Thyroid gland (tissue), 4 donors: ENCODE measurements at regions not wholly inside any gene's neighbourhood (a gene's known extent, or its start where the extent isn't known, plus 50 kb on each side); places are given as distances from the start of the nearest gene placed in this dataset.

Experiments used
- DNase-seq, 2 donors: peaks; one replicate each; pipeline ENCODE4 v3.0.0-alpha.2; 2019
- H3K27ac ChIP-seq, 3 donors: fragments of 200-600 bp; sonication (generic); 1 replicate in 2 of 3; 2 replicates in 1 of 3; pipeline ENCODE4 v1.5.1; 2016 to 2019; ENCODE audit warnings: mild to moderate bottlenecking in 1 of 3, moderate library complexity in 1 of 3
- H3K27me3 ChIP-seq: fragments of 200-600 bp; sonication (generic); one replicate; pipeline ENCODE4 v1.5.1; 2019
- H3K36me3 ChIP-seq, 2 donors: fragments of 200-600 bp; sonication (generic); one replicate each; pipeline ENCODE4 v1.5.1; 2016 to 2019
- H3K4me1 ChIP-seq, 2 donors: fragments of 200-600 bp; sonication (generic); one replicate each; pipeline ENCODE4 v1.5.1; 2017 to 2019
- H3K4me3 ChIP-seq, 3 donors: fragments of 200-600 bp; sonication (generic); replicated peaks in 1 of 3; 1 replicate in 2 of 3; 2 replicates in 1 of 3; pipeline ENCODE4 v1.5.1; 2016; ENCODE audit warnings: mild to moderate bottlenecking in 1 of 3
- H3K9me3 ChIP-seq: fragments of 200-600 bp; sonication (generic); one replicate; pipeline ENCODE4 v1.5.1; 2017
- POLR2A ChIP-seq, 2 donors: fragments of 450-650 bp; IDR thresholded peaks; one replicate each; pipeline ENCODE4 v1.6.1; 2017; ENCODE audit warnings: antibody characterized with exemption in 2 of 2, mild to moderate bottlenecking in 2 of 2, moderate library complexity in 1 of 2
- WGBS, 2 donors: methylation state at CpG; one replicate each; pipeline ENCODE4 v1.1.5; 2017; 5-methylcytosine and 5-hydroxymethylcytosine counted together
- intact Hi-C: fragments of 100-400 bp; cut with DNase I; formaldehyde crosslinking; loops from one replicate; pipeline ENCODE4 v1.15.1; 2023
- TF ChIP-seq, protein P1 (sequence below), 6 experiments: fragments of 200-600 bp in 3 of 6; fragments of 450-650 bp in 3 of 6; sonication (generic) in 3 of 6; IDR thresholded peaks; one replicate each; pipeline ENCODE4 v1.5.1; 2016 to 2019; ENCODE audit warnings: antibody characterized with exemption in 6 of 6, mild to moderate bottlenecking in 2 of 6, inconsistent platforms in 1 of 6, moderate library complexity in 1 of 6

DNA sequence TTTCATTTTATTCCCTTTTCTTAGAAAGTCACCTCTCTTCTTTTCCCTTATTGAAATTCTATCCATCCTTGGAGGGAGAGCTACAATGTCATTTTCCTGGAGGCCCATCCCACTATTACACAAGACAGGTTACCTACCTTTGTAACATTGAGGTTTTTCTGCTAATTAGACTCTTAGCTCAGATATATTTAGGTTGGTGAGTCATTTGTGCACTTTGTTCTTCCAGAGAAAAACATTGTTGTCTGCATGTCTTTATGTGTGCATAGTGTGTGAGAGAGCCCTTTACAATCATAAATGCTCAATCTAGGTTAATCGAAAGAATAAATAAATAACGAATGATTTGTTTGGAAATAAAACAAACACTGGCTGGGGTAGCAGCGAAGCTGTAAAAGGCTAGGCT is 191.8 kb downstream of the DACT1 start:
- 65 to 73% methylated on average over 3 of the region's 3 CpGs for WGBS, 2 donors
- intact Hi-C loops = no loop called here
- H3K4me1 ChIP-seq = no peaks in the 10 kb centered on the region

DNA sequence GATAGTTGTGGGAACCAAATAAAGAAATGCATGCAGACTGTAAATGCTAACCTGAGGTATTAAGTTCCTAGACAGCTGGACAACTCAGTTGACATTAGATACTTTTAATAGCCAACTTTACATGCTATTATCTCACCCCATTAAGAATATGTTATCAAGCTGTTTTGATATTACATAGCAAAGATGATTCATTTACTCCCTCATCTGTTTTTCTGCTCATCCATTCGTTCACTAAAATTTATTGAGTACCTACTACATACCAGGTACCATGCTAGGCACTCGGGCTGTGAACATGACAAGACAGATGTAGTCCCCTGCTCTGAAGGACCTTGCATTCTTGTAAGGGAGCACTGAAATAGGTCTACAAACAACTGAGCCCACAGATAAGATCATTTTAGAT is 192.4 kb downstream of the DACT1 start:
- intact Hi-C loops = no loop called here
- H3K27ac ChIP-seq = no peak overlapping the region
- WGBS, 2 donors = 69 to 92% methylated on average over 2 of the region's 2 CpGs
- no peak overlapping the region for H3K4me3 ChIP-seq
- H3K36me3 ChIP-seq = no peaks in the 10 kb centered on the region
- no peaks in the 10 kb centered on the region for H3K9me3 ChIP-seq
- TF ChIP-seq POLR2A (IDR thresholded peaks at IDR 0.05) = no peak
- TF ChIP-seq, protein P1, sequence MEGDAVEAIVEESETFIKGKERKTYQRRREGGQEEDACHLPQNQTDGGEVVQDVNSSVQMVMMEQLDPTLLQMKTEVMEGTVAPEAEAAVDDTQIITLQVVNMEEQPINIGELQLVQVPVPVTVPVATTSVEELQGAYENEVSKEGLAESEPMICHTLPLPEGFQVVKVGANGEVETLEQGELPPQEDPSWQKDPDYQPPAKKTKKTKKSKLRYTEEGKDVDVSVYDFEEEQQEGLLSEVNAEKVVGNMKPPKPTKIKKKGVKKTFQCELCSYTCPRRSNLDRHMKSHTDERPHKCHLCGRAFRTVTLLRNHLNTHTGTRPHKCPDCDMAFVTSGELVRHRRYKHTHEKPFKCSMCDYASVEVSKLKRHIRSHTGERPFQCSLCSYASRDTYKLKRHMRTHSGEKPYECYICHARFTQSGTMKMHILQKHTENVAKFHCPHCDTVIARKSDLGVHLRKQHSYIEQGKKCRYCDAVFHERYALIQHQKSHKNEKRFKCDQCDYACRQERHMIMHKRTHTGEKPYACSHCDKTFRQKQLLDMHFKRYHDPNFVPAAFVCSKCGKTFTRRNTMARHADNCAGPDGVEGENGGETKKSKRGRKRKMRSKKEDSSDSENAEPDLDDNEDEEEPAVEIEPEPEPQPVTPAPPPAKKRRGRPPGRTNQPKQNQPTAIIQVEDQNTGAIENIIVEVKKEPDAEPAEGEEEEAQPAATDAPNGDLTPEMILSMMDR (IDR thresholded peaks at IDR 0.05) = no peak
- H3K27me3 ChIP-seq = no peaks in the 10 kb centered on the region
- no peak for DNase-seq
- no peaks in the 10 kb centered on the region for H3K4me1 ChIP-seq

More for the DNA sequence above, 191.8 kb downstream of the DACT1 start:
- H3K36me3 ChIP-seq = no peaks in the 10 kb centered on the region
- DNase-seq = no peak
- TF ChIP-seq POLR2A (IDR thresholded peaks at IDR 0.05) = no peak
- TF ChIP-seq, protein P1 (IDR thresholded peaks at IDR 0.05) = no peak
- no peak overlapping the region for H3K4me3 ChIP-seq
- no peak overlapping the region for H3K27ac ChIP-seq
- no peaks in the 10 kb centered on the region for H3K27me3 ChIP-seq
- no peaks in the 10 kb centered on the region for H3K9me3 ChIP-seq

DNA sequence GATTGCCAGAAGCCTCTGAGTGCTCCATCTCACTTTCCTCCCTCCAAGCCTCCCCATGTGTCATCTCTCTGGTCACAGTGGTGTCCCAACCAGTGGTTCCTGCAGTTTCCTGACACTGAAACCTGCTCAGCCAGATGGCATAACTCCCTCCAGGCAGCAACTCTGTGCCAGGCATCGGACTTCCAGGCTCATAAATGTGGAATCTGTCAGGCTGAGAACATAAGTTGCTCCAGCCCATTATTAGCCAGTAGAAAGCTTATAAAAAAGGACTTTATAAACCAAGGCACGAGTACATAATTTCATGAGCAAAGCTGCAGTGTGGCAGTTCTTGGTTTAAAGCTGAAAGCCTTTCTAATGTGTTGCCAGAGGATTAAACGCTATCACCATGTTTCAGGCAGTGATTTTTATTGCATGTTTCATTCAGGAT is 194.3 kb downstream of the DACT1 start:
- Histone ChIP-seq H3K36me3 (no peaks in the 10 kb centered on the region), H3K27me3 (no peaks in the 10 kb centered on the region), H3K4me1 (no peaks in the 10 kb centered on the region), H3K27ac (no peak overlapping the region), H3K9me3 (no peaks in the 10 kb centered on the region), H3K4me3 (no peak overlapping the region)
- 42 to 78% methylated on average over 3 of the region's 3 CpGs for WGBS, 2 donors
- no peak for TF ChIP-seq POLR2A (IDR thresholded peaks at IDR 0.05)
- TF ChIP-seq, protein P1 (IDR thresholded peaks at IDR 0.05) = no peak
- intact Hi-C loops = no loop called here
- DNase-seq = no peak

DNA sequence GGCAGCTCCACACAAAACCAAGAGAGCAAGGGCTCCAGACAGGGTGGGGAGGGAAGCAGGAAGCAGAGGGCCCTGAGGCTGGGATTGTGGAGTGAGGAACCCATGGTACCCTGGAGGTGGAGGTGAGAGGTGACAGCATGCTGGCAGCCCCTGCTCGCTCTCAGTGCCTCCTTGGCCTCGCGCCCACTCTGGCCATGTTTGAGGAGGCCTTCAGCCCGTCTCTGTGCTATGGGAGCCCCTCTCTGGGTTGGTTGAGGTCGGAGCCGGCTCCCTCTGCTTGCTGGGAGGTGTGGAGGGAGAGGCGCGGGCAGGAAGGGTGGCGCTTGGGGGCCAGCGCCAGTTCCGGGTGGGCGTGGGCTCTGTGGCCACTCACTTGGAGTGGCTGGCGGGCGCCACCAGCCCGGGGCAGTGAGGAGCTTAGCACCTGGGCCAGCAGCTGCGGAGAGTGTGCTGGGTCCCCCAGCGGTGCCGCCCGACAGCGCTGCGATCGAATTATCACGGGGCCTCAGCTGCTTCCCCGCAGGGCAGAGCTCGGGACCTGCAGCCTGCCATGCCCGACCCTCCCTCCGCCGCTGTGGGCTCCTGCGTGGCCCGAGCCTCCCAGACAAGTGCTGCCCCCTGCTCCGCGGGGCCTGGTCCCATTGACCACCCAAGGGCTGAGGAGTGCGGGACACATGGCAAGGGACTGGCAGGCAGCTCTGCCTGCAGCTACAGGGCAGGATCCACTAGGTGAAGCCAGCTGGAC is 196.0 kb downstream of the DACT1 start:
- 91 to 96% methylated on average over 20 to 32 of the region's 33 CpGs for WGBS, 2 donors
- intact Hi-C loops = no loop called here
- no peak for TF ChIP-seq POLR2A (IDR thresholded peaks at IDR 0.05)
- TF ChIP-seq, protein P1 (IDR thresholded peaks at IDR 0.05) = no peak
- no peak for DNase-seq
- Histone ChIP-seq H3K27ac (no peak overlapping the region), H3K4me1 (no peaks in the 10 kb centered on the region), H3K27me3 (no peaks in the 10 kb centered on the region), H3K9me3 (no peaks in the 10 kb centered on the region), H3K36me3 (no peaks in the 10 kb centered on the region), H3K4me3 (no peak overlapping the region)

DNA sequence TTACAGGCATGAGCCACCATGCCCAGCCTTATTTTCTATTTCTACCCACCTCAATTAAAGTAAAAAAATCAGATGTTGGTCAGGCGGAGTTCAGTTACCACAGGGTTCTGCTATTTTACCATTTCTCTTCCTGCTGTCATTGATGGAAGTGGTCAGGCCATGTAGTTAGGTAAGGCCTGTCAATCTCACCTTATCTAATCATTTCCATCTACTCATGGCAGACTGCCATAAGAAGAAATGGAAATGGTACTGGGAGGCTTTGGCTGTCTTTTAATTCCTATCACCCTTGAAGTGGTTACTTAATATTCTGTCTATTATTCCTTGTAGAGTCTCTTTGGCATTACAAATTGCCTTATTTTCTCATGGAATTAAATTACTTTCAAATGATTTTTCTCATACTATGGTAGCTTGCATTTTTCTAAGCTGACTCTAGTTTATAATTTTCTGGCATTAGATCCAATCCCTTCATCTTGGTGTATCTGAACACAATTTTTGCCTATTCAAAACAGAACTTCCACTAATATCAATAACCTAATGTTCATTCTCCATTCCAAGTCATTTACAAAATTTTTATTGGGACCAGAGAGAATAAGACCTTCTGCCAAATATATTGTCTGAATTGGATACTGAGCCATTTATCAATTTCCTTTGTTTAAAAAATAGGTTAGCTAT is 198.7 kb downstream of the DACT1 start:
- Histone ChIP-seq H3K4me1 (no peaks in the 10 kb centered on the region), H3K27ac (no peak overlapping the region), H3K9me3 (no peaks in the 10 kb centered on the region), H3K27me3 (no peaks in the 10 kb centered on the region), H3K36me3 (no peaks in the 10 kb centered on the region), H3K4me3 (no peak overlapping the region)
- no peak for DNase-seq
- TF ChIP-seq POLR2A (IDR thresholded peaks at IDR 0.05) = no peak
- TF ChIP-seq, protein P1 (IDR thresholded peaks at IDR 0.05) = no peak
- intact Hi-C loops = no loop called here
- 86 to 93% methylated on average over 1 of the region's 1 CpG for WGBS, 2 donors
